H1 (cell line): ENCODE measurements at regions not wholly inside any gene's neighbourhood (a gene's known extent, or its start where the extent isn't known, plus 50 kb on each side); places are given as distances from the start of the nearest gene placed in this dataset.

Source experiments
- CBX8 ChIP-seq: fragments of 300-800, 300-1000 bp; sonication (generic); IDR thresholded peaks from 2 replicates; pipeline ENCODE4 v1.7.1; 2016; ENCODE audit warnings: low read depth, low read length, borderline replicate concordance
- CREB1 ChIP-seq: IDR thresholded peaks from 2 replicates; pipeline ENCODE4 v1.6.1; 2012; ENCODE audit warnings: inconsistent platforms
- CTBP2 ChIP-seq: IDR thresholded peaks from 2 replicates; pipeline ENCODE4 v1.7.0; 2011; ENCODE audit warnings: borderline replicate concordance, mild to moderate bottlenecking, moderate library complexity, mixed read lengths, low read length; ENCODE audit not compliant: insufficient read depth, insufficient read length
- E2F6 ChIP-seq: IDR thresholded peaks from 2 replicates; pipeline ENCODE4 v1.6.1; 2012; ENCODE audit warnings: inconsistent platforms
- HDAC2 ChIP-seq, 2 experiments: fragments of 300-600 bp in 1 of 2; sonication (generic) in 1 of 2; IDR thresholded peaks; 2 replicates each; pipeline ENCODE4 v1.6.1; 2011 to 2012; ENCODE audit warnings: low read depth in 2 of 2, low read length in 2 of 2, mild to moderate bottlenecking in 2 of 2, moderate library complexity in 2 of 2, borderline replicate concordance in 1 of 2, inconsistent platforms in 1 of 2
- POLR2AphosphoS5 ChIP-seq: IDR thresholded peaks from 2 replicates; pipeline ENCODE4 v1.6.1; 2011; ENCODE audit warnings: low read depth, low read length
- SIRT6 ChIP-seq: IDR thresholded peaks from one replicate; pipeline ENCODE4 v1.7.1; 2012; ENCODE audit warnings: low read length, inconsistent platforms
- SP2 ChIP-seq: IDR thresholded peaks from 2 replicates; pipeline ENCODE4 v1.6.1; 2012; ENCODE audit warnings: mild to moderate bottlenecking, low read length, inconsistent platforms
- TF ChIP-seq, protein P1 (sequence below): IDR thresholded peaks from 2 replicates; pipeline ENCODE4 v1.6.1; 2011; ENCODE audit warnings: low read depth, mild to moderate bottlenecking, low read length; ENCODE audit not compliant: insufficient read depth

- TF ChIP-seq CBX8 (no peak), SP2 (no peak), E2F6 (no peak), CTBP2 (no peak), SIRT6 (no peak), POLR2AphosphoS5 (no peak), CREB1 (no peak), HDAC2 (IDR thresholded peaks at IDR 0.05; ENCODE audit: borderline replicate concordance in 1 of 2, low read depth in 2 of 2, low read length in 2 of 2) (no peak)
- TF ChIP-seq, protein P1, sequence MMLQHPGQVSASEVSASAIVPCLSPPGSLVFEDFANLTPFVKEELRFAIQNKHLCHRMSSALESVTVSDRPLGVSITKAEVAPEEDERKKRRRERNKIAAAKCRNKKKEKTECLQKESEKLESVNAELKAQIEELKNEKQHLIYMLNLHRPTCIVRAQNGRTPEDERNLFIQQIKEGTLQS = no peak
These were observed 239.0 kb downstream of the PTPRU start (continued) for GRCh38 chr1:29475326-29475725.
